ENCODE measurements at regions not wholly inside any gene's neighbourhood (a gene's known extent, or its start where the extent isn't known, plus 50 kb on each side); places are given as distances from the start of the nearest gene placed in this dataset.

DNA sequence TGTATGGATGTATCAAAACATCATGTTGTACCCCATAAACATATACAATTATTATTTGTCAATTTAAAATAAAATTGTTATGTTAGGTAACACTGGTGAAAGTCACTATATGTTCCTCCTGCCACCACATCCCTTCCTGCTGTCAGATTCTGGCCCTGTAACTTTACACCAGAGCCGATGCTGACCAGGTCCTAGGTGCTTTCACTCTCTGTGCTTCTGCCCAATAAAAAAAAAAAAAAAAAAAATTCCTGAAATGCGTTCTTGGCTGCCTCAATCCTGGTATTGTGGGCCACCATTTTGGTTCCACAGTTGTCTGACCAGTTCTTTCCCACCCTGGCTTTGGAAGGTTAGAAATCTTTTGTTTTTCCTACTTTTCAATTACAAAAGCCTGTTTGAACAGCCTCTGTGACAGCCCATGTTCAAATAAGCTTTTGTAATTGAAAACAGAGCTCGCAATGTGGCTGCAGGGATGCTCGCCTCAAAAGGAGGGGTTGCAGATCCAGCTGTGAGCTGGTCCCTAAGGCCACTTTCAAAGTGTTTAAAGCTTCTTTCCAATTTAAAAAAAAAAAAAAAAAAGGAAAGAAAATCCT is 831.0 kb upstream of the EEF2KMT start:
- DNase-seq (ENCODE audit: low spot score): no peak
- intact Hi-C loops (cut with DNase I): no loop called here
- H3K4me1 ChIP-seq (replicated peaks): no peaks in the 10 kb centered on the region

DNA sequence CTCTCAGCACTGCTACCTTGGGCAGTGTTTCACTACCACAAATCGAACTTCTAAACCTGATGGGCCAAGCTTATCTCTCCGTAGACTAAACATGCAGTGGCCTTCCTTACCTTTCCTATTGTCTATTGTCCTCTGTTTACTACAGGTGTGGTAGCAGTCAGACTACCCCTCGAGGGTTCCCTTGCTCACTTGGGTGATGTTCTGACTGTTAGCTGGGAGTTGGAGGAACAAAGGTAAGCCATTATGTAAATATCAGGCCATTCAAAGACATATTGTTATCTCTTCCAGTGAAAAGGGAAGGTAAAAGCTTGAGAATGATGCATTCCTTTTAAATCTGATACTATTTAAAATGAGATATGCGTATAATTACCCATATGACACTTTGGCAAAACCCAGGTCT is 828.3 kb upstream of the EEF2KMT start:
- Histone ChIP-seq H3K27ac (no peak overlapping the region), H3K4me1 (replicated peaks) (no peaks in the 10 kb centered on the region), H3K27me3 (replicated peaks; ENCODE audit: insufficient read depth) (no peaks in the 10 kb centered on the region), H3K4me3 (no peak overlapping the region), H3K9me3 (no peaks in the 10 kb centered on the region), H3K36me3 (no peaks in the 10 kb centered on the region)
- TF ChIP-seq POLR2A (IDR thresholded peaks at IDR 0.05) (no peak), POLR2AphosphoS5 (IDR thresholded peaks at IDR 0.05) (no peak)
- intact Hi-C loops (cut with DNase I): no loop called here
- WGBS: 53% methylated on average over 4 of the region's 4 CpGs
- DNase-seq (ENCODE audit: low spot score): no peak

More for the DNA sequence above, 831.0 kb upstream of the EEF2KMT start:
- H3K27ac ChIP-seq: no peak overlapping the region
- no peak overlapping the region for H3K4me3 ChIP-seq
- WGBS: 2% methylated on average over 4 of the region's 4 CpGs
- no peaks in the 10 kb centered on the region for H3K9me3 ChIP-seq
- H3K27me3 ChIP-seq (replicated peaks; ENCODE audit: insufficient read depth): no peaks in the 10 kb centered on the region
- TF ChIP-seq, protein P1, sequence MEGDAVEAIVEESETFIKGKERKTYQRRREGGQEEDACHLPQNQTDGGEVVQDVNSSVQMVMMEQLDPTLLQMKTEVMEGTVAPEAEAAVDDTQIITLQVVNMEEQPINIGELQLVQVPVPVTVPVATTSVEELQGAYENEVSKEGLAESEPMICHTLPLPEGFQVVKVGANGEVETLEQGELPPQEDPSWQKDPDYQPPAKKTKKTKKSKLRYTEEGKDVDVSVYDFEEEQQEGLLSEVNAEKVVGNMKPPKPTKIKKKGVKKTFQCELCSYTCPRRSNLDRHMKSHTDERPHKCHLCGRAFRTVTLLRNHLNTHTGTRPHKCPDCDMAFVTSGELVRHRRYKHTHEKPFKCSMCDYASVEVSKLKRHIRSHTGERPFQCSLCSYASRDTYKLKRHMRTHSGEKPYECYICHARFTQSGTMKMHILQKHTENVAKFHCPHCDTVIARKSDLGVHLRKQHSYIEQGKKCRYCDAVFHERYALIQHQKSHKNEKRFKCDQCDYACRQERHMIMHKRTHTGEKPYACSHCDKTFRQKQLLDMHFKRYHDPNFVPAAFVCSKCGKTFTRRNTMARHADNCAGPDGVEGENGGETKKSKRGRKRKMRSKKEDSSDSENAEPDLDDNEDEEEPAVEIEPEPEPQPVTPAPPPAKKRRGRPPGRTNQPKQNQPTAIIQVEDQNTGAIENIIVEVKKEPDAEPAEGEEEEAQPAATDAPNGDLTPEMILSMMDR (IDR thresholded peaks at IDR 0.05): no peak
- TF ChIP-seq POLR2A (IDR thresholded peaks at IDR 0.05): no peak
- TF ChIP-seq POLR2AphosphoS5 (IDR thresholded peaks at IDR 0.05): no peak
- H3K36me3 ChIP-seq: no peaks in the 10 kb centered on the region

DNA sequence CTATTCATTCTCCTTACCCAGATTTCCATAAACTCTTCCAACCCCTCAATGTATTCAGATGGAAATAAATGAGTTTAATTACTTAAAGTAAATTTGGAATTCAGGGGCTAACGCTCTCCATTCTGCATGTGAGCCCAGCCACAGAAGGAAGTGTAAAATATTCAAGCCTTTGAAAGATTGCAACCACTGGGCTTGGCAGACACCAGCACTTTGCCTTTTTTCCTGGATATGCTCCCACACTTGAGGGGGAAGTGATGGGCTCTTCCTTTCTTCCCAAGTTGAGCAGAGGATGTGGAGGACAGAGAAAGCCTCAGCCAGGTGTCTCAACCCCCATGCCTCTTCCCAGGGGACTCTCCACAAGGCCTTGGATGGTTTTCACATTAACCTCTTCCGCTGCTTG is 825.1 kb upstream of the EEF2KMT start:
- WGBS: 65% methylated on average over 2 of the region's 2 CpGs
- TF ChIP-seq POLR2A (IDR thresholded peaks at IDR 0.05): no peak
- TF ChIP-seq, protein P1 (IDR thresholded peaks at IDR 0.05): no peak
- no peak for TF ChIP-seq POLR2AphosphoS5 (IDR thresholded peaks at IDR 0.05)
- DNase-seq (ENCODE audit: low spot score): no peak
- H3K4me1 ChIP-seq (replicated peaks): no peaks in the 10 kb centered on the region
- no peaks in the 10 kb centered on the region for H3K9me3 ChIP-seq
- no peak overlapping the region for H3K4me3 ChIP-seq
- H3K36me3 ChIP-seq: no peaks in the 10 kb centered on the region
- intact Hi-C loops (cut with DNase I): no loop called here
- H3K27me3 ChIP-seq (replicated peaks; ENCODE audit: insufficient read depth): no peaks in the 10 kb centered on the region
- H3K27ac ChIP-seq: no peak overlapping the region

DNA sequence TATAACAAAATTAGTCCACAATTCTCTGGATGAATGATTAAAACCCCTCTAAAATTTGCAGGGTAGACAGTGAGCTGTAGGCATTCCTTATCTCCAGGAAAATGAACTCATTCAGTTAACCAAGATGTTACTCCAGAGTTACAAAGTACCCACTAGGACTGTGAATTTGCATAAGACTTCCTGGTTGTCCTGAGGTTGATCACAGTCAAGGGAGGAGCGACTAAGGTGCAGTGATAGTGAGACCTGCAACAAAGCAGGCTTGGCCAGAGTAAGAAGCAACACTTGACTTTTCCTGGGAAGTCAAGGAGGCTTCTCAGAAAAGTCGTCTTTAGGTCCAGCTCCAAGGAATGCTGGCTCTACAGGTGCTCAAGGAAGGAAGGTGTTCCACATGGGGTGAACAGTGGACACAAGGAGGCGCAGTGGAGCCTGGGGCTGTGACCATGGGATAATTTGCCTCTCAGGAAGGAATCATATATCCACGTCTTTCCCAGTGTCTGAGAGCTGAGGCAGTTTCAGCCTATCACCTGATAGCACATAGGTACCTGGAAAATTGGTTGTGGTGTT is 821.1 kb upstream of the EEF2KMT start:
- DNase-seq (ENCODE audit: low spot score): no peak
- WGBS: 50% methylated on average over 4 of the region's 4 CpGs
- no peaks in the 10 kb centered on the region for H3K9me3 ChIP-seq
- intact Hi-C loops (cut with DNase I): no loop called here
- no peak overlapping the region for H3K4me3 ChIP-seq
- no peaks in the 10 kb centered on the region for H3K4me1 ChIP-seq (replicated peaks)
- TF ChIP-seq, protein P1 (IDR thresholded peaks at IDR 0.05): no peak
- no peak for TF ChIP-seq POLR2AphosphoS5 (IDR thresholded peaks at IDR 0.05)
- no peak for TF ChIP-seq POLR2A (IDR thresholded peaks at IDR 0.05)
- no peak overlapping the region for H3K27ac ChIP-seq
- no peaks in the 10 kb centered on the region for H3K36me3 ChIP-seq
- H3K27me3 ChIP-seq (replicated peaks; ENCODE audit: insufficient read depth): no peaks in the 10 kb centered on the region

DNA sequence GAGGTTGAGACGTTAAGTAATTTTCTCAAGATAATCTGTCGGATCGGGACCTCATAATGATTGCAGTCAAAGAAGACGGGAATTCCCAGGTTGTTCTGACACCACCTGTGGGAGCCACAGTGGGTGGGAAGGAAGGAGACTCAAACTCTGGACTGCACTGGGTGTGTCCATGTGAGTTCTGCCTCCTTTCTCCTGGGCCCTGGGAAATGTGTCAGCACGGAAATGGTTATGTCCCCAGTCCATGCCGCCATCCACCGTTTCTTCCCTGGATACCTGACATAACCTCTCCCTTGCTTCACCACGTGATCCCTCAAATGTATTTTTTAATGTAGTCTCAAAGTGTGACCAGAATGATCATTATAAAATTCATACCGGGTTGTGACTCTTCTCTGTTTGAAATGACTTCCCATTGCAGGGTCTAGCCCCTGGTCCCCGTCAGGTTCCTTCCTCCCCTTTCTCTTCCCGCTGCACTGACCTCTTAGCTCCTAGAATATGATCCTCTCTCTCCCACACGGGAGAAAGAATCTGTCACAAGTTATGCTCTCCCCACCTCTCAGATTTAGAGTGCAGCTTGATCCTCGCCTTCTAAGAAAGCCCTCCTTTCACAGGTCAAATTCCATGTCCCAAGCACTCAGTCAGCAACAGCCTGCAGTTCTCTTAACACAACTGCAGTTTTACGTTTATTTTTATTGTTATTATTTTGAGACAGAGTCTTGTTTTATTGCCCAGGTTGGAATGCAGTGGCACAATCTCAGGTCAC is 820.0 kb upstream of the EEF2KMT start:
- Histone ChIP-seq H3K4me1 (replicated peaks) (no peaks in the 10 kb centered on the region), H3K27ac (no peak overlapping the region), H3K27me3 (replicated peaks; ENCODE audit: insufficient read depth) (no peaks in the 10 kb centered on the region), H3K9me3 (no peaks in the 10 kb centered on the region), H3K36me3 (no peaks in the 10 kb centered on the region), H3K4me3 (no peak overlapping the region)
- intact Hi-C loops (cut with DNase I): no loop called here
- no peak for TF ChIP-seq POLR2AphosphoS5 (IDR thresholded peaks at IDR 0.05)
- WGBS: 62% methylated on average over 14 of the region's 14 CpGs
- no peak for DNase-seq (ENCODE audit: low spot score)
